RWPE2 (cell line): ENCODE measurements at regions not wholly inside any gene's neighbourhood (a gene's known extent, or its start where the extent isn't known, plus 50 kb on each side); places are given as distances from the start of the nearest gene placed in this dataset.
"Not testable (repeated sequence)": the region's sequence is repeated elsewhere in the genome, so short reads cannot be mapped to it uniquely, and the experiment has no call there.

Source experiments
- ATAC-seq: fragments of 200-7000 bp; cut with Tn5 transposase; 3 replicates; pipeline ENCODE4 v1.9.1; 2021; ENCODE audit warnings: low read depth
- DNase-seq: peaks from one replicate; pipeline ENCODE4 v3.0.0-alpha.2; 2020; ENCODE audit warnings: low spot score
- H3K27ac ChIP-seq: fragments of 450-650 bp; 2 replicates; pipeline ENCODE4 v1.5.1; 2017; ENCODE audit warnings: mild to moderate bottlenecking; ENCODE audit not compliant: poor library complexity, severe bottlenecking
- H3K27me3 ChIP-seq: fragments of 250-450 bp; sonication (Bioruptor Pico); 2 replicates; pipeline ENCODE4 v1.5.1; 2021; ENCODE audit warnings: mild to moderate bottlenecking, moderate library complexity; ENCODE audit not compliant: insufficient read depth, poor library complexity, severe bottlenecking
- H3K36me3 ChIP-seq: fragments of 250-450 bp; sonication (Bioruptor Pico); 2 replicates; pipeline ENCODE4 v1.5.1; 2020; ENCODE audit warnings: low read depth, mild to moderate bottlenecking, moderate library complexity
- H3K4me1 ChIP-seq: fragments of 250-450 bp; sonication (Bioruptor Pico); 2 replicates; pipeline ENCODE4 v1.5.1; 2021; ENCODE audit warnings: mild to moderate bottlenecking, moderate library complexity; ENCODE audit not compliant: insufficient read depth, poor library complexity, severe bottlenecking
- H3K4me3 ChIP-seq: fragments of 250-450 bp; sonication (Bioruptor Pico); 2 replicates; pipeline ENCODE4 v1.5.1; 2021; ENCODE audit warnings: mild to moderate bottlenecking, moderate library complexity; ENCODE audit not compliant: severe bottlenecking
- H3K9me3 ChIP-seq: fragments of 250-450 bp; sonication (Bioruptor Pico); 2 replicates; pipeline ENCODE4 v1.5.1; 2021; ENCODE audit warnings: mild to moderate bottlenecking, moderate library complexity; ENCODE audit not compliant: severe bottlenecking
- CTCF ChIP-seq: fragments of 450-650 bp; IDR thresholded peaks from one replicate; pipeline ENCODE4 v1.5.1; 2017; ENCODE audit warnings: mild to moderate bottlenecking, moderate library complexity; ENCODE audit not compliant: poor library complexity, severe bottlenecking

- ATAC-seq, result no peak
- no peak for DNase-seq
- no peak for TF ChIP-seq CTCF
- H3K27ac ChIP-seq, result no peak overlapping the region
- H3K9me3 ChIP-seq, result no peaks in the 10 kb centered on the region
- no peaks in the 10 kb centered on the region for H3K36me3 ChIP-seq
- no peak overlapping the region for H3K4me3 ChIP-seq
- no peaks in the 10 kb centered on the region for H3K4me1 ChIP-seq
- H3K27me3 ChIP-seq, result no peaks in the 10 kb centered on the region
These were observed 398.9 kb upstream of the PCSK5 start for GRCh38 chr9:75491533-75491932.

GRCh38 chr9:75499812-75500211 is 390.7 kb upstream of the PCSK5 start:
- TF ChIP-seq CTCF, result no peak
- ATAC-seq (no peak), DNase-seq (no peak)
- Histone ChIP-seq H3K36me3 (no peaks in the 10 kb centered on the region), H3K4me1 (no peaks in the 10 kb centered on the region), H3K27ac (no peak overlapping the region), H3K27me3 (peaks cover 4% of the 10 kb centered on the region), H3K4me3 (no peak overlapping the region), H3K9me3 (no peaks in the 10 kb centered on the region)

- Histone ChIP-seq H3K4me1 (no peaks in the 10 kb centered on the region), H3K9me3 (no peaks in the 10 kb centered on the region), H3K4me3 (no peak overlapping the region), H3K27ac (no peak overlapping the region), H3K36me3 (no peaks in the 10 kb centered on the region), H3K27me3 (peaks cover 4% of the 10 kb centered on the region)
- DNase-seq, result no peak
- no peak for ATAC-seq
- TF ChIP-seq CTCF, result no peak
These were observed 390.0 kb upstream of the PCSK5 start for GRCh38 chr9:75500479-75500878.

GRCh38 chr9:75500940-75501339 is 389.5 kb upstream of the PCSK5 start:
- not testable (repeated sequence) for H3K27ac ChIP-seq, H3K27me3 ChIP-seq, H3K4me1 ChIP-seq, H3K4me3 ChIP-seq, ATAC-seq, DNase-seq, H3K9me3 ChIP-seq, H3K36me3 ChIP-seq

- DNase-seq (no peak), ATAC-seq (no peak)
- H3K36me3 ChIP-seq, result no peaks in the 10 kb centered on the region
- TF ChIP-seq CTCF, result no peak
- H3K27me3 ChIP-seq, result peaks cover 10% of the 10 kb centered on the region
- no peak overlapping the region for H3K27ac ChIP-seq
- no peaks in the 10 kb centered on the region for H3K4me1 ChIP-seq
- no peak overlapping the region for H3K4me3 ChIP-seq
- H3K9me3 ChIP-seq, result no peaks in the 10 kb centered on the region
These were observed 385.8 kb upstream of the PCSK5 start for GRCh38 chr9:75504721-75505120.

GRCh38 chr9:75505654-75506053 is 384.8 kb upstream of the PCSK5 start:
- TF ChIP-seq CTCF, result no peak
- H3K4me3 ChIP-seq, result no peak overlapping the region

More at GRCh38 chr9:75505654-75506053, 384.8 kb upstream of the PCSK5 start:
- Histone ChIP-seq H3K4me1 (no peaks in the 10 kb centered on the region), H3K36me3 (no peaks in the 10 kb centered on the region), H3K27ac (no peak overlapping the region), H3K27me3 (peaks cover 10% of the 10 kb centered on the region), H3K9me3 (no peaks in the 10 kb centered on the region)
- ATAC-seq (no peak), DNase-seq (no peak)
